AG04449 (cell line): ENCODE measurements at regions not wholly inside any gene's neighbourhood (a gene's known extent, or its start where the extent isn't known, plus 50 kb on each side); places are given as distances from the start of the nearest gene placed in this dataset.

Experiments
- CTCF ChIA-PET: fragments of 350-600 bp; formaldehyde crosslinking; extraction: SDS; loops from one replicate; lab custom pipeline; 2021; ENCODE audit warnings: antibody characterized with exemption; lab: Yijun Ruan, JAX
- POLR2A ChIA-PET: fragments of 400-600, 350-600 bp; formaldehyde crosslinking; extraction: SDS; loops from one replicate; lab custom pipeline; 2020; ENCODE audit warnings: antibody characterized with exemption, inconsistent platforms; lab: Yijun Ruan, JAX
- DNase-seq: peaks from one replicate; pipeline ENCODE4 v3.0.0-alpha.2; 2010; ENCODE audit warnings: low read depth, low spot score
- H3K4me3 ChIP-seq: 2 replicates; pipeline ENCODE4 v1.5.1; 2011; ENCODE audit warnings: low read depth, mild to moderate bottlenecking, control low read depth, low read length
- TF ChIP-seq, protein P1 (sequence below): IDR thresholded peaks from one replicate; pipeline ENCODE4 v1.5.1; 2011; ENCODE audit warnings: mild to moderate bottlenecking, moderate library complexity, low read length, control low read depth, inconsistent platforms; ENCODE audit not compliant: insufficient read depth; ENCODE audit errors: missing control alignments

DNA sequence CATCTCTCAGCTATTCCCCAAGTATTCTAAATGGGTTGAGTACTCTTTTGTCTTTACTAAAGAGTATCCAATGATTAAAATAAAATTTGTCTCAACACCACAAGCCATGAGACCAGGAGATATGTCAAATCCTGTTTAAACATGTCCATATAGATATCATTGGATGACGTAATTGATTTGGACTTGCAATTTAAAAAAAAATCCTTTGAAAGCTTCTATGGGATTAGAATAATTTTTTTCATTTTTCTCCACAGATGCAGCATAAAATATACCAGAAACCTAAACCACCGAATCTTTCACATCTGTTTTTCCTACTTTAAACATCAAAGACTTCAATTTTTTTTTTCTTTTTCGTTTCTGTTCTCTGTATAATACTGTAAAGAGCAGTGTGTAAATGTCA, 1022.3 kb downstream of the EPHA3 start:
- no peak overlapping the region for H3K4me3 ChIP-seq
- TF ChIP-seq, protein P1, sequence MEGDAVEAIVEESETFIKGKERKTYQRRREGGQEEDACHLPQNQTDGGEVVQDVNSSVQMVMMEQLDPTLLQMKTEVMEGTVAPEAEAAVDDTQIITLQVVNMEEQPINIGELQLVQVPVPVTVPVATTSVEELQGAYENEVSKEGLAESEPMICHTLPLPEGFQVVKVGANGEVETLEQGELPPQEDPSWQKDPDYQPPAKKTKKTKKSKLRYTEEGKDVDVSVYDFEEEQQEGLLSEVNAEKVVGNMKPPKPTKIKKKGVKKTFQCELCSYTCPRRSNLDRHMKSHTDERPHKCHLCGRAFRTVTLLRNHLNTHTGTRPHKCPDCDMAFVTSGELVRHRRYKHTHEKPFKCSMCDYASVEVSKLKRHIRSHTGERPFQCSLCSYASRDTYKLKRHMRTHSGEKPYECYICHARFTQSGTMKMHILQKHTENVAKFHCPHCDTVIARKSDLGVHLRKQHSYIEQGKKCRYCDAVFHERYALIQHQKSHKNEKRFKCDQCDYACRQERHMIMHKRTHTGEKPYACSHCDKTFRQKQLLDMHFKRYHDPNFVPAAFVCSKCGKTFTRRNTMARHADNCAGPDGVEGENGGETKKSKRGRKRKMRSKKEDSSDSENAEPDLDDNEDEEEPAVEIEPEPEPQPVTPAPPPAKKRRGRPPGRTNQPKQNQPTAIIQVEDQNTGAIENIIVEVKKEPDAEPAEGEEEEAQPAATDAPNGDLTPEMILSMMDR, result no peak
- CTCF ChIA-PET, result no interaction called here
- POLR2A ChIA-PET, result no interaction called here
- no peak for DNase-seq

DNA sequence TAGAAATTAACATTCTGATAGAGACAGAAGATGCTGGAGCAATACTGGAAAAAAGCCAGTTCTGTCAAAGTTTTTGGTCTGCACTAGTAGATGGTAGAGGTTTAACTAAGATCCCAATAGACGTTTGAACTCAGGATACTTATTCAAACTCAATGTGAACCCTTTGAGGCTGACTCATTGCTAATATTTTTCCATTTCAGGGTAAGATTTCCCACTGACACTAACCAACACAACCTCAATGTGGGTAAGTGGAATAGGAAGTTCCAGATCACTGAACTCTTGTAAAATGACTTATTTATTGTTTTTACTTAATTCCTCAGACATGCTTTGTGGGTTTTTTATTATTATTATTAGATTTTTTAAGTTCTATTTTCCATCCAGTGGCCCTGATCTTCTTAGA, 1024.8 kb downstream of the EPHA3 start:
- no peak overlapping the region for H3K4me3 ChIP-seq
- POLR2A ChIA-PET, result no interaction called here
- TF ChIP-seq, protein P1, result no peak
- DNase-seq, result no peak
- CTCF ChIA-PET, result no interaction called here

DNA sequence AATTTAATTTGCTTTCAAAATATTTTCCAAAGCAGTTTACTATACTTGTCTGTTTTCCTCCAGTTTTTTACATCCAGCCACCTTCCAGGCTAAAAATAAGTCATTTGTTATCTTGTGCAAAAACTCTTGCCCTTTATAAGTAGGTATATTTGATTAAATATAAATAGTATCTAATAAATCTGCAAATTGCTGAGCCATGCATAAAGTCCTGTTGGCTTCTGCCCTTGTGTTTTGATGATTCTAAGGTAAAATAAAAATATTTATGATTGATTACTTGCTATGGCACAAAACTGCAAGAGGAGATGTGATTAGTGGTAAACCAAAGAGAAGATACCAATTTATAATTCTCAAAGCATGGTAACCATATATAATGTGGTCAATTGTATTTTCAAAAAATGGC, 1026.7 kb downstream of the EPHA3 start:
- CTCF ChIA-PET, result no interaction called here
- TF ChIP-seq, protein P1, result no peak

DNA sequence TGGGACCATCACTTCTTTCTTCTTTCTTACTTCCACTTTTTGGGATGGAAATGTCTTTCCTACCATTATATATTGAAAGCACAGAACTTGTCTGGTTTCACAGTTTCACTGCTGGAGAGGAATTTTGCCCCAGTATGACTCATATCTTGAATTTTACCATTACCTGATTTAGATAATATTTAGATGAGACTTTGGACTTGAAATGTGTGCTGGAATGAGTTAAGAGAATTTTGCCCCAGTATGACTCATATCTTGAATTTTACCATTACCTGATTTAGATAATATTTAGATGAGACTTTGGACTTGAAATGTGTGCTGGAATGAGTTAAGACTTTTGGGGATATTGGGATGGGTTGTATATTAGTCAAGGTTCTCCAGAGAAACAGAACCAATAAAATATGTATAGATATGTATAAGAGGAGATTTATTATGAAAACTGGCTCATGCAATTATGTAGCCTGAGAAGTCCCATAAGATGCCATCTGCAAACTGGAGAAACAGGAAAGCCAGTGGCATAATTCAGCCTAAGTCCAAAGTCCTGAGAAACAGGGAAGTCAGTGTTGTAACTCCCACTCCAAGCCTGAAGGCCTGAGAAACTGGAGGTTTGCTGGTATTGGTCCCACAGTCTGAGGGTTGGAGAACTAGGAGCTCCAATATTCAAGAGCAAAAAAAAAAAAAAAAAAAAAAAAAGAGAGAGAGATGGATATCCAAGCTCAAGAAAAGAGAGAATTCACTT, 1029.2 kb downstream of the EPHA3 start:
- POLR2A ChIA-PET, result no interaction called here
- TF ChIP-seq, protein P1, result no peak
- CTCF ChIA-PET, result no interaction called here

More for the DNA sequence above, 1026.7 kb downstream of the EPHA3 start:
- H3K4me3 ChIP-seq, result no peak overlapping the region
- POLR2A ChIA-PET, result no interaction called here
- DNase-seq, result no peak

DNA sequence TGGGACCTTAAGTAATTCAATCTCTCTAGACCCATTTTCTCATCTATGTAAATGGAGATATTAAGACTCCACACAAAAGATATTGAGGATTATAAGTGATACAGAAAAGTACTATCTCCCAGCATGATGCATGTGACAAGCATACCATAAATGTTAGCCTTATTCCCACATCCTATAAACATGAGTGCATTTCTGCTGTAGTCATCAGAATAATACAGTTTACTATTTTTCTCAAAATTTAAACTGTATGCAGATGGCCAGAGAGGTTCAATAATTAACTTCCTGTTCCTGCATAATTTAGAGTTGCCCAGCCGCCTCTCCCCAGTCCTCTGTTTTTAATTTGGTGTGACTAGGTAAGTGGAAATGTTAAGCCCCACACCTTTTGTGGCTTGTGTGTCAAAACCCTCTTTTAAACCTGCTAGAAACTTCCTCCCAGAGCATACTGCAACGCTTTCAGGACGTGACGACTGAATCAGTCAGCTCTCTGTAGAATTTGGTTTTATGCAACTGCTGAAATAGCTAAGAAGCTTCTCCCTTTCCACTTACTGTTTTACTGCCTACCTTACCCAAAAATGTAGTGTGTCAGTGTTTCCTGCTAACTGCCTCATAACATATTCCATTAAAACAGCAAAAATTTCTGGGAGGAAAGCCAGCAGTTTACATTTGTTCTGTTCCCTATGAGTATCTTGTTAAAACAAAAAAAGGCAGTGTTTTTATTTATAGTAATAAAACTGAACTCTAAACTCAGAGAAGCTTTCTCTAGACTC, 1037.9 kb downstream of the EPHA3 start:
- TF ChIP-seq, protein P1, result no peak
- POLR2A ChIA-PET, result no interaction called here
- CTCF ChIA-PET, result no interaction called here
- DNase-seq, result no peak
- no peak overlapping the region for H3K4me3 ChIP-seq

More for the DNA sequence above, 1029.2 kb downstream of the EPHA3 start:
- no peak overlapping the region for H3K4me3 ChIP-seq
- DNase-seq, result no peak

DNA sequence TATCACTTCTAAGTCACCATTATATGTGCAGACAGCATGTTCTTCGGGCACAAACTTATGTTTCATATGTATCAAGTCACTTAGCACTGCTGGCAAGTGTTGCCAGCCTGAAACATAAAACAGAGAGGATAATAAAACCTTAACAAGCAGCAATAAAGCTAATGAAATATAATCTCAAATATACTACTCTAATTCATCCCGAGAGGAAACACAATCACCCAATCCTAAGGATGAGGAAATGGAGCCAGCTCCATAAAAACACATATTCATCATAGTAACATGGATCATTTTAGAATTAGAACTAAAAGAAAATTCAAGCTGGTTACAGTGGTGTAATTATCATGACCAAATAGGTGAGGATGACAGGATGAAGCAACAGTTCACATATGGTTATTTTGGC, 1072.7 kb downstream of the EPHA3 start:
- TF ChIP-seq, protein P1, result no peak
- DNase-seq, result no peak
- POLR2A ChIA-PET, result no interaction called here
- no peak overlapping the region for H3K4me3 ChIP-seq
- CTCF ChIA-PET, result interaction anchor here (1.5 kb wide), 1 partner anchor 1960 kb away, joined by 5 read pairs; no protein-coding TSS in a partner anchor
